ENCODE measurements at regions not wholly inside any gene's neighbourhood (a gene's known extent, or its start where the extent isn't known, plus 50 kb on each side); places are given as distances from the start of the nearest gene placed in this dataset.

GRCh38 chr9:135340726-135341475 lies 138.7 kb upstream of the PPP1R26 start:
- TF ChIP-seq POLR2A (IDR thresholded peaks at IDR 0.05), result no peak
- TF ChIP-seq POLR2AphosphoS5 (IDR thresholded peaks at IDR 0.05), result no peak
- TF ChIP-seq, protein P1, sequence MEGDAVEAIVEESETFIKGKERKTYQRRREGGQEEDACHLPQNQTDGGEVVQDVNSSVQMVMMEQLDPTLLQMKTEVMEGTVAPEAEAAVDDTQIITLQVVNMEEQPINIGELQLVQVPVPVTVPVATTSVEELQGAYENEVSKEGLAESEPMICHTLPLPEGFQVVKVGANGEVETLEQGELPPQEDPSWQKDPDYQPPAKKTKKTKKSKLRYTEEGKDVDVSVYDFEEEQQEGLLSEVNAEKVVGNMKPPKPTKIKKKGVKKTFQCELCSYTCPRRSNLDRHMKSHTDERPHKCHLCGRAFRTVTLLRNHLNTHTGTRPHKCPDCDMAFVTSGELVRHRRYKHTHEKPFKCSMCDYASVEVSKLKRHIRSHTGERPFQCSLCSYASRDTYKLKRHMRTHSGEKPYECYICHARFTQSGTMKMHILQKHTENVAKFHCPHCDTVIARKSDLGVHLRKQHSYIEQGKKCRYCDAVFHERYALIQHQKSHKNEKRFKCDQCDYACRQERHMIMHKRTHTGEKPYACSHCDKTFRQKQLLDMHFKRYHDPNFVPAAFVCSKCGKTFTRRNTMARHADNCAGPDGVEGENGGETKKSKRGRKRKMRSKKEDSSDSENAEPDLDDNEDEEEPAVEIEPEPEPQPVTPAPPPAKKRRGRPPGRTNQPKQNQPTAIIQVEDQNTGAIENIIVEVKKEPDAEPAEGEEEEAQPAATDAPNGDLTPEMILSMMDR (IDR thresholded peaks at IDR 0.05), result no peak
- Histone ChIP-seq H3K27me3 (peaks cover 0 to 63% of the 10 kb centered on the region in 2 donors), H3K4me1 (no peaks in the 10 kb centered on the region), H3K9me3 (no peaks in the 10 kb centered on the region), H3K27ac (no peak overlapping the region), H3K4me3 (no peak overlapping the region), H3K36me3 (no peaks in the 10 kb centered on the region)
- no peak for DNase-seq (ENCODE audit: low spot score in 2 of 2)
- intact Hi-C loops (cut with DNase I; ENCODE audit: low total_unique reads), result no loop called here

GRCh38 chr9:135341612-135342169 lies 137.9 kb upstream of the PPP1R26 start:
- TF ChIP-seq, protein P1 (IDR thresholded peaks at IDR 0.05), result no peak
- TF ChIP-seq POLR2AphosphoS5 (IDR thresholded peaks at IDR 0.05) (no peak), POLR2A (IDR thresholded peaks at IDR 0.05) (no peak)
- H3K27ac ChIP-seq, result no peak overlapping the region
- no peaks in the 10 kb centered on the region for H3K4me1 ChIP-seq
- no peak for DNase-seq (ENCODE audit: low spot score in 2 of 2)
- H3K27me3 ChIP-seq, result peaks cover 0 to 70% of the 10 kb centered on the region in 2 donors
- no peak overlapping the region for H3K4me3 ChIP-seq
- no peaks in the 10 kb centered on the region for H3K36me3 ChIP-seq
- no peaks in the 10 kb centered on the region for H3K9me3 ChIP-seq
- intact Hi-C loops (cut with DNase I; ENCODE audit: low total_unique reads), result no loop called here

DNA sequence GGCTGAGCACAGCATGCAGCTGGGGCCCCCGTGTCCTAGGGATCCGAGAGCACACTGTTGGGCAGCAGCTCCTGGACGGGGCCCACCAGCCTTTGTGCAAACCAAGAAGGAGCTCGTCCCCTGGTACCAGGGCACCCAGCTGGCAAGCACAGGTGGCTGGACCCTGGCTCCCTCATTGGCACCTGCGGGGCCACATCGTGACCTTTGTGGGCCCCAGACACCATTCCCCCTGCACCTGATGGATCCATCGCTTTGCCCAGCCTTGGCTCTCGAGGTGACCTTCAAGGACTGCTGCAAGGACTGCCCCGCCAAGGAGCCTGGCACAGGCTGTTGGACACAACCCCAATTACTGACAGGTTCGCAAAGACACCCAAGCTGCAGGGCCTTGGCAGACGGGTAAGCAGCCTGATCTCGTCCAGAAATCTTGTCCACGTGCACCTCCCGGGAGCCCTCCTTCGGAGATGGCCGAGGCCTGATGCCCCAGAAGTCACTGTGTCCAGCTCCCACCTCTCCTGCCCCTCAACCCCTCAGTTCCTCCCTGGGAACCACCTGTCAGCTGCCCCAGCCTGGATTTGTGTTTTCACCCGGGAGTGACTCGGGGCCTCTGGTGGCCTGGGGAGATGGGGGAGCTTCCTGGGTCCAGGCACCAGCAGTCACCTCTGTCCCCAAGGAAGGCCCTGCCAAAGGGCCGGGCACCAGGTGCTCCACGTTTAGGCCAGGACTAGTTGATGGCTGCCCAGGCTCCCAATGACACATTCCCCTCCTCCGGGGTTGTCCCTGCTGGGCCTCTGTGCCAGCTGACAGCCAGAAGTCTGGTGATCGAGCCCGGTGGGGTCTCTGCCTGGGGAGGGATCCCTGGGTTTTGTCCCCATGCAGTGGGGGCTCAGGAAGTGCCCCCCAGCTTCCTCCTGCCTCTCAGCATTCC lies 137.1 kb upstream of the PPP1R26 start:
- TF ChIP-seq POLR2AphosphoS5 (IDR thresholded peaks at IDR 0.05) (no peak), POLR2A (IDR thresholded peaks at IDR 0.05) (no peak)
- TF ChIP-seq, protein P1 (IDR thresholded peaks at IDR 0.05), result no peak
- Histone ChIP-seq H3K36me3 (no peaks in the 10 kb centered on the region), H3K4me3 (no peak overlapping the region), H3K9me3 (no peaks in the 10 kb centered on the region), H3K4me1 (no peaks in the 10 kb centered on the region), H3K27ac (no peak overlapping the region), H3K27me3 (peaks cover 0 to 78% of the 10 kb centered on the region in 2 donors)
- DNase-seq (ENCODE audit: low spot score in 2 of 2), result no peak
- intact Hi-C loops (cut with DNase I; ENCODE audit: low total_unique reads), result no loop called here

DNA sequence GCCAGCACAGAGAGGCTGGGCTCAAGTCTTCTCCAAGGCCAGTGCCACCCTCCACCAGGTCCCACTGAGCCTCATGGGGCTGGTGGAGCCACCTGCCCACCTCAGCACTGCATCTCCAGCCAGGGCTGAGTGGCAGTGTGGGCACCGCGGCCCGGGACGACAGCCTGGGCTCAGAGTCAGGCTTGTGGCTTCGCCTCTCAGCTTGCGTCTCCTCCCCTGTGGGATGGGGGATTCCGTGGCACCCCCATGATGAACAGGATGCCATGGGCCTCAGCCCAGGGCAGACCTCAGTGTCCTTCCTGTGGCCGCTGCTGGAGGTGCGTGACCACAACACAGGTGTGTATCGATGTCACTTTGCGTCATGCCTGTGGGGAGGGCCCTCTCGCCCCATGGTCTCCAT lies 136.4 kb upstream of the PPP1R26 start:
- H3K27ac ChIP-seq, result no peak overlapping the region
- H3K4me3 ChIP-seq, result no peak overlapping the region
- H3K36me3 ChIP-seq, result no peaks in the 10 kb centered on the region
- no peaks in the 10 kb centered on the region for H3K9me3 ChIP-seq
- no peaks in the 10 kb centered on the region for H3K4me1 ChIP-seq
- TF ChIP-seq POLR2A (IDR thresholded peaks at IDR 0.05) (no peak), POLR2AphosphoS5 (IDR thresholded peaks at IDR 0.05) (no peak)
- TF ChIP-seq, protein P1 (IDR thresholded peaks at IDR 0.05), result no peak
- intact Hi-C loops (cut with DNase I; ENCODE audit: low total_unique reads), result no loop called here
- no peak for DNase-seq (ENCODE audit: low spot score in 2 of 2)
- H3K27me3 ChIP-seq, result peaks cover 0 to 85% of the 10 kb centered on the region in 2 donors

Measured in breast epithelium (tissue), 4 donors.